RWPE1 (cell line): ENCODE measurements at regions not wholly inside any gene's neighbourhood (a gene's known extent, or its start where the extent isn't known, plus 50 kb on each side); places are given as distances from the start of the nearest gene placed in this dataset.

Experiments used
- CTCF ChIA-PET: fragments of 350-600 bp; sonication (Branson Sonifier 250); formaldehyde crosslinking; extraction: SDS; loops from one replicate; lab custom pipeline; 2021; lab: Yijun Ruan, JAX
- POLR2A ChIA-PET: fragments of 400-600 bp; formaldehyde crosslinking; extraction: SDS; loops from one replicate; lab custom pipeline; 2020; ENCODE audit warnings: antibody characterized with exemption; ENCODE audit not compliant: low non-redundant PET; lab: Yijun Ruan, JAX
- DNase-seq: peaks from one replicate; pipeline ENCODE4 v3.0.0; 2012; ENCODE audit warnings: low spot score
- H3K27ac ChIP-seq: fragments of 450-650 bp; 2 replicates; pipeline ENCODE4 v1.5.1; 2017
- CTCF ChIP-seq: fragments of 450-650 bp; conservative IDR thresholded peaks from 2 replicates; pipeline ENCODE4 v1.5.1; 2017; ENCODE audit warnings: low read depth, mild to moderate bottlenecking

- no peak overlapping the region for H3K27ac ChIP-seq
- no peak for DNase-seq
- POLR2A ChIA-PET = no interaction called here
- CTCF ChIA-PET = no interaction called here
- no peak for TF ChIP-seq CTCF
Observed at GRCh38 chr7:67724435-67724834, 727.8 kb downstream of the TYW1 start.

- ChIA-PET POLR2A (no interaction called here), CTCF (no interaction called here)
- TF ChIP-seq CTCF = no peak
- H3K27ac ChIP-seq = no peak overlapping the region
- no peak for DNase-seq
Observed at GRCh38 chr7:67724955-67725354, 728.3 kb downstream of the TYW1 start.

- ChIA-PET POLR2A (no interaction called here), CTCF (no interaction called here)
- no peak for DNase-seq
- H3K27ac ChIP-seq = no peak overlapping the region
- no peak for TF ChIP-seq CTCF
Observed at GRCh38 chr7:67725423-67725822, 728.8 kb downstream of the TYW1 start.

GRCh38 chr7:67729771-67730170 is 733.1 kb downstream of the TYW1 start:
- no peak for DNase-seq
- ChIA-PET POLR2A (no interaction called here), CTCF (no interaction called here)
- TF ChIP-seq CTCF = no peak
- no peak overlapping the region for H3K27ac ChIP-seq

- TF ChIP-seq CTCF = no peak
- CTCF ChIA-PET = no interaction called here
Observed at GRCh38 chr7:67731704-67732103, 735.1 kb downstream of the TYW1 start.

GRCh38 chr7:67732898-67733297 is 736.3 kb downstream of the TYW1 start:
- H3K27ac ChIP-seq = no peak overlapping the region
- TF ChIP-seq CTCF = no peak
- DNase-seq = no peak
- ChIA-PET CTCF (no interaction called here), POLR2A (no interaction called here)

More at GRCh38 chr7:67731704-67732103, 735.1 kb downstream of the TYW1 start:
- H3K27ac ChIP-seq = no peak overlapping the region
- POLR2A ChIA-PET = no interaction called here
- DNase-seq = no peak

GRCh38 chr7:67738145-67738544 is 741.5 kb downstream of the TYW1 start:
- DNase-seq = no peak
- ChIA-PET POLR2A (no interaction called here), CTCF (no interaction called here)
- no peak for TF ChIP-seq CTCF
- H3K27ac ChIP-seq = no peak overlapping the region
